GM19043 (cell line): ENCODE measurements at regions not wholly inside any gene's neighbourhood (a gene's known extent, or its start where the extent isn't known, plus 50 kb on each side); places are given as distances from the start of the nearest gene placed in this dataset.

Experiments
- ATAC-seq: cut with Tn5 transposase; IDR thresholded peaks from one replicate; pipeline ENCODE4 v1.9.1; 2021; ENCODE audit warnings: low read depth; ENCODE audit not compliant: unreplicated experiment

- ATAC-seq = no peak
Measured at GRCh38 chr12:82174936-82175335, 183.3 kb downstream of the CCDC59 start.

- ATAC-seq = no peak
Measured at GRCh38 chr12:82174383-82174782, 183.8 kb downstream of the CCDC59 start.

GRCh38 chr12:82149045-82149444 lies 209.1 kb downstream of the CCDC59 start:
- no peak for ATAC-seq

- no peak for ATAC-seq
Measured at GRCh38 chr12:82146740-82147139, 211.4 kb downstream of the CCDC59 start.

GRCh38 chr12:82144505-82144904 lies 213.7 kb downstream of the CCDC59 start:
- no peak for ATAC-seq

- no peak for ATAC-seq
Measured at GRCh38 chr12:82132390-82132789, 225.8 kb downstream of the CCDC59 start.

- ATAC-seq = no peak
Measured at GRCh38 chr12:82130762-82131161, 227.4 kb downstream of the CCDC59 start.

- ATAC-seq = no peak
Measured at GRCh38 chr12:82124711-82125380, 233.3 kb downstream of the CCDC59 start.

- no peak for ATAC-seq
Measured at GRCh38 chr12:82121545-82121944, 236.6 kb downstream of the CCDC59 start.

- no peak for ATAC-seq
Measured at GRCh38 chr12:82120901-82121300, 237.3 kb downstream of the CCDC59 start.

GRCh38 chr12:82109243-82109642 lies 248.9 kb downstream of the CCDC59 start:
- ATAC-seq = no peak

GRCh38 chr12:82108615-82109014 lies 249.6 kb downstream of the CCDC59 start:
- ATAC-seq = no peak

- ATAC-seq = no peak
Measured at GRCh38 chr12:82099216-82099615, 259.0 kb downstream of the CCDC59 start.

- no peak for ATAC-seq
Measured at GRCh38 chr12:82097877-82098276, 260.3 kb downstream of the CCDC59 start.

- no peak for ATAC-seq
Measured at GRCh38 chr12:82097438-82097837, 260.7 kb downstream of the CCDC59 start.

- no peak for ATAC-seq
Measured at GRCh38 chr12:82090165-82090564, 268.0 kb downstream of the CCDC59 start.

GRCh38 chr12:82089369-82090121 lies 268.6 kb downstream of the CCDC59 start:
- ATAC-seq = no peak

GRCh38 chr12:82082501-82082900 lies 275.7 kb downstream of the CCDC59 start:
- no peak for ATAC-seq

- no peak for ATAC-seq
Measured at GRCh38 chr12:82069931-82070514, 288.2 kb downstream of the CCDC59 start.

GRCh38 chr12:82058197-82058596 lies 299.0 kb upstream of the PPFIA2 start:
- ATAC-seq = no peak

- no peak for ATAC-seq
Measured at GRCh38 chr12:82057770-82058169, 298.6 kb upstream of the PPFIA2 start.

- ATAC-seq = no peak
Measured at GRCh38 chr12:82055391-82055790, 296.2 kb upstream of the PPFIA2 start.
